H1 (cell line): ENCODE measurements at regions not wholly inside any gene's neighbourhood (a gene's known extent, or its start where the extent isn't known, plus 50 kb on each side); places are given as distances from the start of the nearest gene placed in this dataset.

ENCODE experiments used
- CTCF ChIA-PET: fragments of 300-600 bp; sonication (Branson Sonifier 250); formaldehyde crosslinking; loops from one replicate; lab custom pipeline; 2021; ENCODE audit not compliant: partially characterized antibody; lab: Charles Lee
- POLR2A ChIA-PET: fragments of 300-600 bp; sonication (Branson Sonifier 250); formaldehyde crosslinking; loops from one replicate; lab custom pipeline; 2021; ENCODE audit warnings: inconsistent platforms; ENCODE audit not compliant: partially characterized antibody; lab: Charles Lee
- DNase-seq, 2 experiments: peaks; one replicate each; pipeline versions ENCODE4 v3.0.0 to v3.0.0-alpha.2; 2010 to 2022; ENCODE audit warnings: low spot score in 2 of 2, low read depth in 1 of 2, mixed read lengths in 1 of 2
- FAIRE-seq: peaks from 2 replicates; lab custom pipeline; 2011; peaks lifted over from hg19 to GRCh38; lab: Jason Lieb, UNC
- H2AFZ ChIP-seq: 2 replicates; pipeline ENCODE4 v1.8.1; 2012; ENCODE audit warnings: low read length, inconsistent platforms
- H2AK5ac ChIP-seq: 2 replicates; pipeline ENCODE4 v1.6.1; 2013; ENCODE audit warnings: low read depth, low read length
- H2BK120ac ChIP-seq: replicated peaks from 2 replicates; pipeline ENCODE3; 2013; ENCODE audit warnings: low read depth, low read length, inconsistent platforms
- H2BK12ac ChIP-seq: 2 replicates; pipeline ENCODE4 v1.6.1; 2013; ENCODE audit warnings: low read depth, low read length
- H2BK15ac ChIP-seq: 2 replicates; pipeline ENCODE4 v1.6.1; 2013; ENCODE audit warnings: low read length
- H2BK20ac ChIP-seq: 2 replicates; pipeline ENCODE4 v1.6.1; 2013; ENCODE audit warnings: low read length
- H2BK5ac ChIP-seq: 2 replicates; pipeline ENCODE4 v1.6.1; 2013; ENCODE audit warnings: low read depth, low read length
- H3K14ac ChIP-seq: 2 replicates; pipeline ENCODE4 v1.6.1; 2013; ENCODE audit warnings: inconsistent platforms; ENCODE audit not compliant: insufficient read length
- H3K18ac ChIP-seq: 2 replicates; pipeline ENCODE4 v1.6.1; 2013; ENCODE audit warnings: low read length; ENCODE audit errors: extremely low read depth
- H3K23ac ChIP-seq: 2 replicates; pipeline ENCODE4 v1.6.1; 2013; ENCODE audit warnings: inconsistent platforms; ENCODE audit not compliant: insufficient read length
- H3K23me2 ChIP-seq: 2 replicates; pipeline ENCODE4 v1.6.1; 2013; ENCODE audit warnings: low read depth, low read length
- H3K27ac ChIP-seq: 2 replicates; pipeline ENCODE4 v1.6.1; 2011; ENCODE audit warnings: low read depth, low read length, inconsistent platforms
- H3K27me3 ChIP-seq, 4 experiments: replicated peaks in 1 of 4; 1 replicate in 1 of 4; 2 replicates in 3 of 4; pipeline versions ENCODE4 v1.6.1 to v1.8.1; 2011 to 2013; ENCODE audit warnings: low read length in 3 of 4, mild to moderate bottlenecking in 3 of 4, inconsistent platforms in 2 of 4, mixed read lengths in 2 of 4, moderate library complexity in 1 of 4; ENCODE audit not compliant: control insufficient read depth in 3 of 4, insufficient read depth in 3 of 4; ENCODE audit errors: extremely low read depth in 1 of 4
- H3K36me3 ChIP-seq, 4 experiments: 2 replicates each; pipeline versions ENCODE4 v1.6.1 to v1.8.1; 2011 to 2013; ENCODE audit warnings: mild to moderate bottlenecking in 4 of 4, low read length in 3 of 4, moderate library complexity in 2 of 4, control low read depth in 1 of 4, inconsistent platforms in 1 of 4; ENCODE audit not compliant: insufficient read depth in 4 of 4, control insufficient read depth in 2 of 4
- H3K4ac ChIP-seq: replicated peaks from 2 replicates; pipeline ENCODE3; 2013; ENCODE audit warnings: low read length, low read depth, mixed read lengths, inconsistent platforms; ENCODE audit not compliant: insufficient read length
- H3K4me1 ChIP-seq, 4 experiments: replicated peaks in 1 of 4; 1 replicate in 1 of 4; 2 replicates in 3 of 4; pipeline versions ENCODE4 v1.6.1 to v1.8.1; 2011 to 2013; ENCODE audit warnings: low read length in 3 of 4, inconsistent platforms in 2 of 4, mixed read lengths in 1 of 4; ENCODE audit not compliant: insufficient read depth in 4 of 4, control insufficient read depth in 3 of 4
- H3K4me2 ChIP-seq, 2 experiments: 2 replicates each; pipeline versions ENCODE4 v1.6.1 to v1.8.1; 2011 to 2013; ENCODE audit warnings: low read depth in 2 of 2, low read length in 2 of 2, control low read depth in 1 of 2, inconsistent platforms in 1 of 2, mild to moderate bottlenecking in 1 of 2; ENCODE audit not compliant: insufficient read depth in 1 of 2
- H3K4me3 ChIP-seq, 4 experiments: fragments of 200-600, 300-600 bp in 1 of 4; sonication (generic), shearing (Covaris generic), sonication (Bioruptor Twin) in 1 of 4; 2 replicates each; pipeline versions ENCODE4 v1.5.1 to v1.8.1; 2011 to 2016; ENCODE audit warnings: low read length in 4 of 4, low read depth in 3 of 4, control low read depth in 2 of 4, inconsistent platforms in 2 of 4, mild to moderate bottlenecking in 2 of 4, mixed read lengths in 1 of 4, moderate library complexity in 1 of 4; ENCODE audit not compliant: insufficient read depth in 2 of 4; ENCODE audit errors: extremely low read depth in 1 of 4
- H3K56ac ChIP-seq: replicated peaks from 2 replicates; pipeline ENCODE3; 2013; ENCODE audit warnings: low read depth, mild to moderate bottlenecking, mixed read lengths, low read length, inconsistent platforms; ENCODE audit not compliant: insufficient read length
- H3K79me1 ChIP-seq: 2 replicates; pipeline ENCODE4 v1.6.1; 2013; ENCODE audit warnings: low read depth, low read length, control low read depth
- H3K79me2 ChIP-seq, 2 experiments: 2 replicates each; pipeline versions ENCODE4 v1.6.1 to v1.8.1; 2012 to 2013; ENCODE audit warnings: low read length in 2 of 2, mild to moderate bottlenecking in 2 of 2, inconsistent platforms in 1 of 2; ENCODE audit not compliant: insufficient read depth in 2 of 2, control insufficient read depth in 1 of 2
- H3K9ac ChIP-seq, 4 experiments: replicated peaks in 1 of 4; 1 replicate in 1 of 4; 2 replicates in 3 of 4; pipeline versions ENCODE4 v1.6.1 to v1.8.1; 2011 to 2013; ENCODE audit warnings: low read depth in 3 of 4, low read length in 3 of 4, control low read depth in 2 of 4, mild to moderate bottlenecking in 2 of 4, moderate library complexity in 2 of 4, inconsistent platforms in 1 of 4; ENCODE audit errors: extremely low read depth in 1 of 4
- H3K9me3 ChIP-seq, 2 experiments: 2 replicates each; pipeline versions ENCODE4 v1.6.1 to v1.8.1; 2012 to 2013; ENCODE audit warnings: mild to moderate bottlenecking in 2 of 2, moderate library complexity in 2 of 2, control low read depth in 1 of 2, inconsistent platforms in 1 of 2, low read depth in 1 of 2, low read length in 1 of 2, mixed read lengths in 1 of 2; ENCODE audit not compliant: insufficient read depth in 2 of 2
- H4K20me1 ChIP-seq, 2 experiments: replicated peaks in 1 of 2; 2 replicates each; pipeline versions ENCODE3 to v1.8.1; 2011 to 2013; ENCODE audit warnings: inconsistent platforms in 2 of 2, low read length in 2 of 2, mild to moderate bottlenecking in 1 of 2; ENCODE audit not compliant: insufficient read depth in 2 of 2, control insufficient read depth in 1 of 2
- H4K5ac ChIP-seq: 2 replicates; pipeline ENCODE4 v1.6.1; 2013; ENCODE audit warnings: low read length, low read depth, mixed read lengths, inconsistent platforms; ENCODE audit not compliant: insufficient read length
- H4K8ac ChIP-seq: 2 replicates; pipeline ENCODE4 v1.8.0; 2013; ENCODE audit warnings: mild to moderate bottlenecking, moderate library complexity, low read length, inconsistent platforms; ENCODE audit not compliant: insufficient read depth; ENCODE audit errors: extremely low read depth
- H4K91ac ChIP-seq: replicated peaks from 2 replicates; pipeline ENCODE3; 2013; ENCODE audit warnings: low read length, mixed read lengths, inconsistent platforms; ENCODE audit not compliant: insufficient read length
- KDM1A ChIP-seq: fragments of 200-600, 300-600 bp; sonication (generic); IDR thresholded peaks from 2 replicates; pipeline ENCODE4 v1.7.1; 2016; ENCODE audit warnings: mild to moderate bottlenecking, low read length, borderline replicate concordance
- RAD21 ChIP-seq, 2 experiments: IDR thresholded peaks in 1 of 2; conservative IDR thresholded peaks in 1 of 2; 2 replicates each; pipeline ENCODE4 v1.6.1; 2011; ENCODE audit warnings: low read depth in 2 of 2, low read length in 2 of 2, improper control_type of control experiment in 1 of 2, inconsistent platforms in 1 of 2, mild to moderate bottlenecking in 1 of 2, moderate library complexity in 1 of 2
- WGBS, 2 experiments: shearing (Covaris generic) in 1 of 2; methylation state at CpG; one replicate each; pipeline versions ENCODE4 v1.1.6 to v1.1.7; 2013 to 2015; ENCODE audit warnings: low lambda C conversion rate in 2 of 2, mixed read lengths in 2 of 2, inconsistent platforms in 1 of 2, low coverage in 1 of 2, missing lambda C conversion rate in 1 of 2; ENCODE audit not compliant: insufficient replicate concordance in 2 of 2, insufficient coverage in 1 of 2, insufficient read length in 1 of 2; ENCODE audit errors: extremely low coverage in 1 of 2, missing lambda C conversion rate in 1 of 2; 5-methylcytosine and 5-hydroxymethylcytosine counted together

GRCh38 chr3:7800006-7800780 is 701.4 kb upstream of the LMCD1 start:
- Histone ChIP-seq H2BK5ac (no peak overlapping the region), H2BK15ac (no peak overlapping the region), H3K27ac (no peak overlapping the region), H3K23ac (no peak overlapping the region), H3K4ac (no peak overlapping the region), H2BK120ac (no peak overlapping the region), H4K91ac (no peak overlapping the region), H3K27me3 (no peaks in the 10 kb centered on the region), H2AFZ (peak overlapping the region; percentile 95; the same call in 1 of the 2 replicates), H3K79me1 (no peaks in the 10 kb centered on the region), H2BK12ac (no peak overlapping the region), H3K79me2 (no peaks in the 10 kb centered on the region), H4K5ac (no peak overlapping the region), H2AK5ac (no peak overlapping the region), H3K9ac (no peak overlapping the region), H3K36me3 (no peaks in the 10 kb centered on the region), H3K9me3 (no peaks in the 10 kb centered on the region), H4K20me1 (no peaks in the 10 kb centered on the region), H3K18ac (no peak overlapping the region), H3K4me3 (no peak overlapping the region), H4K8ac (no peak overlapping the region), H3K14ac (no peak overlapping the region), H3K4me1 (peaks cover 0 to 4% (median 0%) of the 10 kb centered on the region in 4 experiments; a peak in 2 of 7 replicates), H3K56ac (no peak overlapping the region), H2BK20ac (no peak overlapping the region)
- ChIA-PET CTCF (interaction anchor here (0.6 to 2.2 kb wide), 5 partner anchors 9 to 478 kb away, joined by 3 to 8 read pairs (median 3); no protein-coding TSS in a partner anchor), POLR2A (no interaction called here)
- no peak for DNase-seq
- 80% methylated on average over 4 of the region's 4 CpGs; no CpG with 5 or more reads in 1 of the 2 experiments for WGBS, 2 experiments
- TF ChIP-seq RAD21 (IDR thresholded peaks at IDR 0.05 in 1 of 2, conservative IDR thresholded peaks at IDR 0.05 in 1 of 2; ENCODE audit: low read depth in 2 of 2, low read length in 2 of 2): peak in 1 of 2 experiments; percentile 9; a peak in 1 of 4 replicates
- no peak for TF ChIP-seq KDM1A
- TF ChIP-seq, all 59 proteins: peak for 1
- Histone ChIP-seq H3K23me2 (no peaks in the 10 kb centered on the region), H3K4me2 (no peak overlapping the region)
- no peak for FAIRE-seq
